ENCODE measurements at regions not wholly inside any gene's neighbourhood (a gene's known extent, or its start where the extent isn't known, plus 50 kb on each side); places are given as distances from the start of the nearest gene placed in this dataset.

GRCh38 chr13:55464222-55464621 is 1676.5 kb upstream of the PRR20A start:
- TF ChIP-seq CEBPB (IDR thresholded peaks at IDR 0.05; ENCODE audit: low read depth, low read length) (no peak), EZH2 (IDR thresholded peaks at IDR 0.05; ENCODE audit: low read depth, low read length, severe bottlenecking) (no peak), TCF12 (IDR thresholded peaks at IDR 0.05; ENCODE audit: low read depth, low read length) (no peak), CTCF (IDR thresholded peaks at IDR 0.05; ENCODE audit: control extremely low read depth in 1 of 3, insufficient read depth in 1 of 3, low read depth in 1 of 3, low read length in 3 of 3) (no peak), POLR2A (IDR thresholded peaks at IDR 0.05; ENCODE audit: control extremely low read depth in 1 of 2, low read depth in 2 of 2, low read length in 2 of 2) (no peak)

All from H1 (cell line).